ENCODE measurements at regions not wholly inside any gene's neighbourhood (a gene's known extent, or its start where the extent isn't known, plus 50 kb on each side); places are given as distances from the start of the nearest gene placed in this dataset.

GRCh38 chr11:41996533-41996932 lies 537.1 kb upstream of the LRRC4C start:
- TF ChIP-seq CTCF (IDR thresholded peaks at IDR 0.05; ENCODE audit: low read depth, low read length, poor library complexity, severe bottlenecking), result no peak
- TF ChIP-seq EZH2phosphoT487 (IDR thresholded peaks at IDR 0.05; ENCODE audit: borderline replicate concordance, low read length), result no peak

Data from DOHH2 (cell line).